ENCODE measurements at regions not wholly inside any gene's neighbourhood (a gene's known extent, or its start where the extent isn't known, plus 50 kb on each side); places are given as distances from the start of the nearest gene placed in this dataset.

DNA sequence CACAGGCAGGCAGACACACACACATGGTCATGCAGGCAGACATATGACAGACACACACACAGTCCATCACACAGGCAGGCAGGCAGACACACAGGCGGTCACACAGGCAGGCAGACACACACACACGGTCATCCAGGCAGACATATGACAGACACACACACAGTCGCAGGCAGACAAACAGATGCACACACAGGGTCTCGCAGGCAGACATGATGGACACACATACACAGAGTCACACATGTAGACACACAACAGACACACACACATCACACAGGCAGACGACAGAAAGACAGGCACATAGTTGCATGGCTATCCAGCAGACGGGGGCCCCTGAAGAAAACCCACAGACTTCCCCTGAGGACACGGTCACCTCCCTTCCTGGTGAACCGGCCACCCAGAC is 135.4 kb downstream of the NCOR2 start:
- H3K4me1 ChIP-seq = peaks cover 0 to 56% of the 10 kb centered on the region in 2 donors
- no peak overlapping the region for H3K4me3 ChIP-seq
- no peaks in the 10 kb centered on the region for H3K27me3 ChIP-seq
- no peak for DNase-seq (ENCODE audit: low spot score)
- H3K9me3 ChIP-seq = no peaks in the 10 kb centered on the region
- peaks cover 18% of the 10 kb centered on the region for H3K36me3 ChIP-seq
- H3K27ac ChIP-seq = peak overlapping the region in 1 of 2 donors; percentile 78
- TF ChIP-seq, protein P1, sequence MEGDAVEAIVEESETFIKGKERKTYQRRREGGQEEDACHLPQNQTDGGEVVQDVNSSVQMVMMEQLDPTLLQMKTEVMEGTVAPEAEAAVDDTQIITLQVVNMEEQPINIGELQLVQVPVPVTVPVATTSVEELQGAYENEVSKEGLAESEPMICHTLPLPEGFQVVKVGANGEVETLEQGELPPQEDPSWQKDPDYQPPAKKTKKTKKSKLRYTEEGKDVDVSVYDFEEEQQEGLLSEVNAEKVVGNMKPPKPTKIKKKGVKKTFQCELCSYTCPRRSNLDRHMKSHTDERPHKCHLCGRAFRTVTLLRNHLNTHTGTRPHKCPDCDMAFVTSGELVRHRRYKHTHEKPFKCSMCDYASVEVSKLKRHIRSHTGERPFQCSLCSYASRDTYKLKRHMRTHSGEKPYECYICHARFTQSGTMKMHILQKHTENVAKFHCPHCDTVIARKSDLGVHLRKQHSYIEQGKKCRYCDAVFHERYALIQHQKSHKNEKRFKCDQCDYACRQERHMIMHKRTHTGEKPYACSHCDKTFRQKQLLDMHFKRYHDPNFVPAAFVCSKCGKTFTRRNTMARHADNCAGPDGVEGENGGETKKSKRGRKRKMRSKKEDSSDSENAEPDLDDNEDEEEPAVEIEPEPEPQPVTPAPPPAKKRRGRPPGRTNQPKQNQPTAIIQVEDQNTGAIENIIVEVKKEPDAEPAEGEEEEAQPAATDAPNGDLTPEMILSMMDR (IDR thresholded peaks at IDR 0.05) = no peak

DNA sequence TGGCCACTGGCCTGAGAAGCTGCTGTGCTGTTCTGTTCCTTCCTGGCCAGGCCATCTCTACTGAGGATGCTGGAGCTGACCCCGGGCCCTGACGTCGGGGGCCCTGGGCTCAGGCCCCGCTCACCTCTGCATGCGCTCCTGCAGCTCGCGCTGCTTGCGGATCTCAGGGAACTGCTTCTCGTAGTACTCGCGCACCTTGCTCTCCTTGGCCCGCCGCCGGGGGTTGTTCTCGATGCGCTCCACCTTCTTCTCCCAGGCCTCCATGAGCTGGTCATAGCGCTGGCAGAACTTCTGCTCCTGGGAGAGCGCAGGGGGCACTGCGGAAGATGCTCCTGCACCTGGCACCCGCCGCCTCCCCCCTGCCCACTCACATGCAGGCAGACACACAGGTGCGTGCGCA is 135.6 kb downstream of the RFLNA start:
- H3K27ac ChIP-seq = peak overlapping the region in 1 of 2 donors; percentile 74
- peaks cover 0 to 60% of the 10 kb centered on the region in 2 donors for H3K4me1 ChIP-seq
- no peaks in the 10 kb centered on the region for H3K9me3 ChIP-seq
- no peak overlapping the region for H3K4me3 ChIP-seq
- no peaks in the 10 kb centered on the region for H3K27me3 ChIP-seq
- DNase-seq (ENCODE audit: low spot score) = no peak
- H3K36me3 ChIP-seq = peaks cover 28% of the 10 kb centered on the region
- TF ChIP-seq, protein P1 (IDR thresholded peaks at IDR 0.05) = no peak

DNA sequence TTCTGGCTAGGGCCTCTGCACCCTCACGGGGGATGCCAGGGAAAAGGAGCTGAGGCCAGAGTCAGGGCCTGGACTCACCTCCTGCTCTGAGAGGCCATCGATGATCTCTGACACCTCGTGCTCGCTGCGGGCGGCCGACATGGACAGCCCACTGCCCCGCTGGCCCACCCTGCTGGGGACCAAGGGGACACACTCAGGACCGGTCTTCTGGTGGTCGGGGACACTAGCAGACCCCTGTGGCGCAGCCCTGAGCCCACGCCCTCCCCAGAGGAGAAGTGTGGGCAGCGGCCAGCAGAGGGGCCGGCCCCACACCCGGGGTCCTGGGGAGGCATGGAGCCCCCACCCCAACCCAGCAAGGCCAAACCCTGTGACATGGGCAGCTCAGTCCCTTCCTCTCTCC is 134.6 kb downstream of the RFLNA start:
- Histone ChIP-seq H3K36me3 (peaks cover 30% of the 10 kb centered on the region), H3K4me3 (no peak overlapping the region), H3K9me3 (no peaks in the 10 kb centered on the region), H3K4me1 (peaks cover 0 to 57% of the 10 kb centered on the region in 2 donors), H3K27me3 (no peaks in the 10 kb centered on the region), H3K27ac (peak overlapping the region in 1 of 2 donors; percentile 74)
- no peak for DNase-seq (ENCODE audit: low spot score)
- TF ChIP-seq, protein P1 (IDR thresholded peaks at IDR 0.05) = no peak

DNA sequence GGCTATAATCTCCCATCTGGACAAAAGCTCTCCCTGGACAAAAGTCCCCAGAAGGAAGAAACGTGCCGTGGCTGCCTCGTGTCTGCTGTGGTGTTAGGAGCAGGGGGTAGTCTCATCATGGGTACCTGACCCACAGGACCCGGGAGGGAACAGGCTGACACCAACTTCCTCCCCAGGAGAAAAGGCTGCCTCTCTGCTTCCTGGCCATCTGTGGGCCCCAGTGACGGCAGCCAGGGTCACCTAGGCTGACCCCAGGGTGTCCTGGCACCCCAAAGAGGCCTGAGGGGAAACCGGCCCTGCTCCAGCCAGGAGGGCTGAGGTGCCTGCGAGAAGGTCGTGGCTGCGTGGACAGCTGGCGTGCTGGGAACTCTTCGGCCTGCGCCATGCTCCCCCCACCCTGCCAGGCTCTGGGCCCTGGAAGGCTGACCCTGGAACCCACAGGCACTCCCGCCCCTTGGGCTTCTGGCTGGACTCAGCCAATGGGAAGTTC is 133.9 kb downstream of the RFLNA start:
- TF ChIP-seq, protein P1 (IDR thresholded peaks at IDR 0.05) = no peak
- no peak for DNase-seq (ENCODE audit: low spot score)
- Histone ChIP-seq H3K27ac (peak overlapping the region; percentile 57 to 74), H3K36me3 (peaks cover 30% of the 10 kb centered on the region), H3K9me3 (no peaks in the 10 kb centered on the region), H3K4me3 (no peak overlapping the region), H3K27me3 (no peaks in the 10 kb centered on the region), H3K4me1 (peaks cover 0 to 57% of the 10 kb centered on the region in 2 donors)

DNA sequence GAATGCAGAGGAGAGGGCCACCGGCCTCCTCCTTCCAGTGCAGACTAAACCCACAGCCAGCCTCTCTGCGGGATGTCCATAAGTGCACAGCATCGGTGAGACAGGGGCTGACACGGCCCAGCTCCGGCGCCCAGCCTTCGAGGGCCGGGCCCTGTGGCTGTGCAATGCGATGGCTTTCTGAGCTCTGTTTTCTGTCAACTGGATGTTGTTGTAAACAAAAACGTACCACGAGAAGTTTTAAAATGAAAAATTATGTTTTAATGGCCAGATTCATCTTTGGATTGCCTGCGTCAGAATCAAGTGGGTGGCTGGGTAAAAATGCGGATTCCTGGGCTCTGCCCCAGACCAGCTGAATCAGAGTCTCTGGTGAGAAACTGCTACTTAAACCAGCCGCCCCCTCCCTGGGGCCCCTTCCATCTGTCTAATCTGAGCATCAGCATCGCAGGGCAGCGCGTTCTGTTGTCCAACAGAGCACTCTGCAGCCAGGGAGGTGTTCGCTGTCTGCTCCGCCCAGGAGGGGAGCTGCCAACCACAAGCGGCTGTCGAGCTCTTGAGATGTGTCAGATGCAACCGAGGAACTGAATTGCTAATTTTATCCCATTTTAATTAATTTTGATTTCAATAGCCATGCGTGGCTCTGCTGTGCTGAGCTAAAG is 133.4 kb downstream of the RFLNA start:
- H3K27me3 ChIP-seq = no peaks in the 10 kb centered on the region
- no peak overlapping the region for H3K4me3 ChIP-seq
- no peaks in the 10 kb centered on the region for H3K9me3 ChIP-seq
- DNase-seq (ENCODE audit: low spot score) = peak; percentile 80
- H3K36me3 ChIP-seq = peaks cover 30% of the 10 kb centered on the region
- peak overlapping the region; percentile 57 to 74 for H3K27ac ChIP-seq
- peaks cover 0 to 57% of the 10 kb centered on the region in 2 donors for H3K4me1 ChIP-seq
- TF ChIP-seq, protein P1 (IDR thresholded peaks at IDR 0.05) = no peak

Measured in right atrium auricular region (tissue), 2 donors.